ENCODE measurements at regions not wholly inside any gene's neighbourhood (a gene's known extent, or its start where the extent isn't known, plus 50 kb on each side); places are given as distances from the start of the nearest gene placed in this dataset.
"Not testable (repeated sequence)": the region's sequence is repeated elsewhere in the genome, so short reads cannot be mapped to it uniquely, and the experiment has no call there.

- no peak for DNase-seq (ENCODE audit: low read depth)
Measured at GRCh38 chr1:55539652-55540512, 324.7 kb upstream of the USP24 start.

DNA sequence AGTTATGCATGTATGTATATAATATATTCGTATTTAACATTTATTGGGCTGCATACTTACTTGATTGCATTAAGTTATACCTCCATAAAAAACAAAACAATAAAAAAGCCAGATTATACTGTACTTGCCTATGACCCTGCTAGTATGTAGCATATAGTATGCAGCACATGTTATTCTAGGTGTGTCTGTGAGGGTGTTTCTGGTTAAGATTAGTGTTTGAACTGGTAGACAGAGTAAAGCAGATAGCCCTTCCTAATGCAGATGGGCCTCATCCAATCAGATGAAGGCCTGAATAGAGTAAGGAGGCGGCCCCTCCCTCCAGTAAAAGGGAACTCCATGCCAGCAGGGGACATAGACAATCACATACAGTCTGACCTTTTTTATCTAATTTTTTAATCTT, 323.3 kb upstream of the USP24 start:
- no peak for DNase-seq (ENCODE audit: low read depth)

- DNase-seq (ENCODE audit: low read depth): no peak
Measured at GRCh38 chr1:55536545-55536865, 321.3 kb upstream of the USP24 start.

- DNase-seq (ENCODE audit: low read depth): no peak
Measured at GRCh38 chr1:55535724-55536544, 320.8 kb upstream of the USP24 start.

DNA sequence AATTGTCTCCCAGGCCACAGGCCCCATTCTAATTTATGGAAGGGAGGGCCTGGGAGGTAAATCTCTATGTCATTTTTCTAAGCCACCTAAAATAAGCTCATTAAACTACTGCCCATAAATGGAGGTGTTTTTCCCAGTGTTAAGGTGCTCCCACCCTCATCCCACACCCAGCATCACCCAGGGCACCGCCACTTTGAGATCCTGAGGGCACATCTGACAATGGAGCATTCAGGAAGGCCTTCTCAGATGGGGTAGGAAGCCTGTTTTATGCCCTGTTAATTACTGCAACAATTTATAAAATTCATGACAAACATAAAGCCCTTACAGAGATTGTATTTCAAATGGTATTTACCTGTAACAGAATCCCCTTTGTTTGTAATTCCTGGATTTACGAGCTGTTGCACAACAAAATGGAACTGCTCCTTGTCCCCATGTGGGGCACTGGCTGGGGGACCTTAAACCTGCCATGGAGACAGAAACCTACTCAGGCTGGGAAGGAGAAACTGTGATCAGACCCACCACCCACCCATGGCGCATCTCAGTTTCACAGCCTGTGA, 319.5 kb upstream of the USP24 start:
- DNase-seq (ENCODE audit: low read depth): no peak

DNA sequence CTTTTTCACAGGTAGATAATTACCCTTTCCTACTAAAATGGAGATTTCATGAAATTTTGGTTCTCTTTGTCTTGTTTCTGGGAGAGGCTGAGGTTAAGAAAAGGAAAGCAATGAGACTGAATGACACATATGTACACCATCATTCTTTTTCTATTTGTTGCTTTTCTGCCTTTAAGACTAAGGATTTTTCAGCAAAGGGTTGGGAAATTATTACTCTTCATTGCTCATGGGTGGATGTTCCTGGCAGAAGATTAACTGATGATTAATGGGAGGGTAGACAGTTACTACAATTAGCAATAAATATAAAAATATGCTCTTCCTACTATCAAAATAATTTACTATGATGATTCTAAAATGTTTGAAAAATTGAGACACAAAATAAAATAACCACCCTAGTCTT, 316.5 kb upstream of the USP24 start:
- DNase-seq (ENCODE audit: low read depth): no peak

DNA sequence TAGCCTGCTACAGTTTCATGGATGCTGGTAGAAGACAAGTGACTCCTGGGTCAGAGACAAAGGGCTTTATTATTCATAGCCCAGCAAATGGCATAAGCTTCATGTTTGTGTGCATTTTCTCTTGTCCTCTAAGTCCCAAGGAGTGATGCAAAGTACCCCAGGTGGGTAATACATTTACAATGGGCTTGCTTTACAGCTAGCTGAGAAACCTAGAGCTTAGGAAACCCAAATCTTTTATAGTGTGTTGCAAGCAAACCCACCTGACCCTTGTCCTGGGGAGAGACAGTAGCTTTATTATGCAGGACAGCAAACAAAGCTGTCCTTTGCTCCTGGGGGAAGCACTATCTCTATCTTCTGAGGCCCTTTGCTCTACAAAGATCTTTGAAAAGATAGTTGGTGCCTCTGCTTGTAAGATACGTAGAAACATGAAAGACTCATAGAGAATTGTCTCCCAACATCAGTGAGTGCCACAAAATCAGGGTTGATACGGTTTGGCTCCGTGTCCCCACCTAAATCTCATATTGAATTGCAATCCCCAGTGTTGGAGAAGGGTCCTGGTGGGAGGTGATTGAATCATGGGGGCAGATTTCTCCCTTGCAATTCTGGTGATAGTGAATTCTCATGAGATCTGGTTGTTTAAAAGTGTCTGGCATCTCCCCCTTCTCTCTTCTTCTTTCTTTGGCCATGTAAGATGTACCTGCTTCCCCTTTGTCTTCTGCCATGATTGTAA, 315.8 kb upstream of the USP24 start:
- no peak for DNase-seq (ENCODE audit: low read depth)

DNA sequence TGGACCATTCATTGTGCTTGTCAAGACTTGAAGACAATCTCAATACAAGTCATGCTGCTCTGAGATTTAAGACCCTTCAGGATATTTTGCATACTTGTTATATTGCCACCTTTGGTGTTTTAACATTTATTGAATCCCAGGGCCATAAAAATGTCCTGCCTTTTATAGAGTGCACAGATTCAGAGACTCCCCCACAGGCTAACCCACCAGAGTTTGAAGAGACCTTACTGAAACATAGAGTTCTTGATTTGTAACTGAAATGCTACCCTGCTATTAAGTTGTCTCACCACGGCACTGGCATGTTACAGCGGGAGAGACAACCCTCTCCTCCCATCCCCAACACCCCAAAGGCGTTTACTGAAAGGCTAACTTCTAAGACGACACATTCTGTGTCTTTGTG, 313.9 kb upstream of the USP24 start:
- DNase-seq (ENCODE audit: low read depth): no peak

- no peak for DNase-seq (ENCODE audit: low read depth)
Measured at GRCh38 chr1:55527831-55528230, 312.7 kb upstream of the USP24 start.

GRCh38 chr1:55526716-55527115, 311.6 kb upstream of the USP24 start:
- no peak for DNase-seq (ENCODE audit: low read depth)

DNA sequence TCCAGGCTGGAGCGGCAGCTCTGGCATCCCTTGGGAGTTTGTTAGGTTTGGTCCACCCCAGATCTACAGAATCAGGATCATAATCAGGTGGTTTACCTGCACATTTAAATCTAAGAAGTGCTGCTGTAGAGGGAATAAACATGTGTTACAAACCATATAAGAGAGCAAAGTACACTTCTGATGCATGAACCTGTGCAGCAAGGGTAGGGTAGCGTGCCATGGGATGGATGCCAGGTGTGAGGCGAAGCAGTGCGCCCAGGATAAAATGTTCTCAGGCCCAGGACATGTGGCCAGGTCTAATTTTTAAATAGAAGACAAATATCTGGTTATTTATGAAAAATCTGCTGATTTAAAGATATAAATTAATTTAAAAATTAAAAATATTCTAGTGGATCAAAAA, 308.8 kb upstream of the USP24 start:
- DNase-seq (ENCODE audit: low read depth): no peak

- DNase-seq (ENCODE audit: low read depth): no peak
Measured at GRCh38 chr1:55522982-55523381, 307.8 kb upstream of the USP24 start.

GRCh38 chr1:55522353-55522903, 307.3 kb upstream of the USP24 start:
- no peak for DNase-seq (ENCODE audit: low read depth)

- DNase-seq (ENCODE audit: low read depth): no peak
Measured at GRCh38 chr1:55520861-55521260, 305.7 kb upstream of the USP24 start.

DNA sequence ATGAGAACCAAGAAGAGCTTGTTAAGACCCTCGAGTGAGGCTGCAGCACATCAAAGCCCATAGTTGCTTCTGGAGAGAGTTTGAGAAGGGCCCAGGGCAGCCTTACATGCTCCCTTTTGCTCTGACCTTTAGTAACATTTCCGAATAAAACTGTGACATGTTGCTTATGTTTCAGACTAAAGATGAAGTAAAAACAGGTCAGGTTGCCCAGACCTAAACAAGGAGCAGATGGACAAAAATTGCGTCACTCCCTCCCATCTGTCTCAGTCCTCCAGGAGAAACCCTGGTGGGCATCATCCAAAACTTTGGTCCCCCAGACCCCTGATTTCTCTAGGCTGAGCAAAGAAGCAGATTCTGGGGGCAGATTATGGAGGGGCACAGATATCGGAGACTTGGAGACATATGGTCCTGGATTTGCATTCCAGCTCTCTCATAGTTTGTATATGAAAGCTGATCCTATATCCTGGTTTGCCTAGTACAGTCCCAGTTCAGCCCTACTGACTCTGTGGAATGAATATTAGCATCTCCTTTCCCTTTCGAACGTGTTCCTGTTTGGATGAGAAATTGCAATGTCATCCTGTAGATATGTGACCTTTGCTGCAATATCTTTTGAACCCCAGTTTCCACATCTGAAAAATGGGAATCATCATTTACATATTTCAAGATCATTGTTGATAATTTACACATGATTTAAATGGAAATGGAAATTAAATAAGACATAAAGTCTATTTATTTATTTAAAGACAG, 304.9 kb upstream of the USP24 start:
- no peak for DNase-seq (ENCODE audit: low read depth)

GRCh38 chr1:55519276-55519675, 304.1 kb upstream of the USP24 start:
- no peak for DNase-seq (ENCODE audit: low read depth)

DNA sequence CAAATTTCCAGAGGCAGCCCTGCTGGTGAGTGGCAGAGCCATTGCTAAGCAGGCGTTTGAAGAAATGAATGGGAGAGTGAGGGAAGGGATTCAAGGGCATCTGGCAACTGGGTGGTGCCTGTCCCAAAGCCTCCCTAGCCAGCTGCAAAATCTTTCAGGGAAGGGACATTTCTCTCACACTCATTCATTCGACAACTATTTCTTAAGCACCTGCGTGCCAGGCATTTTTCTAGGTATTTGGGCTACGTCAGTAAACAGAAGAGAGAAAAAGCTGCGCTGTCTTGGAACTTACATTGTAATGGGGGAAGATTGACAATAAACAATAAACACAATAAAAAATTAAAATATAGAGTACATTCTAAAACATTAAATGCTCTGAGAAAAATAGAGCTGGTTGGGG, 301.9 kb upstream of the USP24 start:
- no peak for DNase-seq (ENCODE audit: low read depth)

- DNase-seq (ENCODE audit: low read depth): not testable (repeated sequence)
Measured at GRCh38 chr1:55514571-55514970, 299.4 kb upstream of the USP24 start.

DNA sequence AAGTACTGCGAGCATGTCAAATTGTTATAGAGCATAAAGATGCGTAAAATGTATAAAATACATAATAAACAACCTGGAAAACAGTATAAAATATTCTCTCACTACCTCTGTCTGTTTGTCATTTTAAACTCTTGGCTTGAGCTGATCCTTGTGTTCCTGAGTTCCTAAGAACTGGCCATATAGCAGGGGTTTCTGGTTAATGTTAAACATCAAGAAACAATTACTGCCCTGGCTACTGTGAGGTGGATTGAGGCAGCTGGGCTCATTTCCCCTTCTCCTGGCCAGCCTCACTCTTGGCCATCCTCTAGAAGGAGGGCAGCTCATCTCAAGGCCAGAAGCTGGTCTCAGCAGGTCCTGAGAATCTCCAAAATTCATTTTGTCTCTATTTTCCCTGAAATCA, 297.3 kb upstream of the USP24 start:
- DNase-seq (ENCODE audit: low read depth): no peak

DNA sequence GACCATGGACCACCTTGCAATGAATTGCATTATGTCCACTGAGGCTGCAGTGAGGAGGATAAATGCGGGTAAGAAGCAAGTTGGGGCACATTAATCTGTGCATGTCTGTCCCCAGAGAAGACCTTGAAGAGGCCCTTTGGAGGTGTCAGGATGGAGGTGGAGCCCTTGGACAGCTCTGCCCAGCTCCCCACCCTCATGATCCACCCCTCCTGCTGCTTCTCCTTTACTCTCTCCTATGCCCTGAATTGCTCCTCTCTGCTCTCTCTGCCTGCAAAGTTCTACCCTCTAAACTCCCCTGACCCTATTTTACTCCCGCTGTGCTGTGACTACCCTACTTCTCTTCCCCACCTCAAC, 292.4 kb upstream of the USP24 start:
- DNase-seq (ENCODE audit: low read depth): no peak

- no peak for DNase-seq (ENCODE audit: low read depth)
Measured at GRCh38 chr1:55506740-55507577, 291.8 kb upstream of the USP24 start.
